Suprapubic skin (tissue), 4 donors: ENCODE measurements at regions not wholly inside any gene's neighbourhood (a gene's known extent, or its start where the extent isn't known, plus 50 kb on each side); places are given as distances from the start of the nearest gene placed in this dataset.

ENCODE experiments used
- POLR2A ChIP-seq, 2 donors: fragments of 450-650 bp; IDR thresholded peaks; one replicate each; pipeline ENCODE4 v1.6.1; 2017; ENCODE audit warnings: antibody characterized with exemption in 2 of 2, mild to moderate bottlenecking in 2 of 2, moderate library complexity in 2 of 2
- POLR2AphosphoS5 ChIP-seq, 3 donors: sonication (generic); formaldehyde crosslinking; IDR thresholded peaks; one replicate each; pipeline ENCODE4 v1.6.1; 2017; ENCODE audit warnings: antibody characterized with exemption in 3 of 3
- TF ChIP-seq, protein P1 (sequence below), 2 donors: fragments of 200-600 bp in 1 of 2; fragments of 450-650 bp in 1 of 2; sonication (generic) in 1 of 2; IDR thresholded peaks; one replicate each; pipeline ENCODE4 v1.5.1; 2016 to 2019; ENCODE audit warnings: antibody characterized with exemption in 2 of 2, mild to moderate bottlenecking in 1 of 2, moderate library complexity in 1 of 2

DNA sequence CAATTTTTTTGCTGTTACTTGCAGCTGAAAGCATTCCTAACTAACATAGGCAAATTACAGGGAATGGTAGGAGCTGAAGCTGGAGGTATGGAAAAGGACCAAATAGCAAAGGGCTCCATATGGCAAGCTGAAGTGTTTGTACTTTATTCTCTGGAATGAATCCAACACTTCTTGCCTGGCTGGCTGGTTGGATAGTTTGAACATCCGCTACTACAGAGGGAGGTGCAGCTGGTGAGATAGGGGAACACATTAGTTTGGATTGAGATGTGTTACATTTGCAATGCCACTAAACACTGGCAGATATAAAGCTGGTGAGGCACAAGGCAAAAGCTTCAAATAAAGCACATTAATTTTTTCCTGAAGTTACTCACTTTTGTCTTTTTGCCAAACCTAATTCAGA, 291.5 kb downstream of the SP3 start:
- TF ChIP-seq, protein P1, sequence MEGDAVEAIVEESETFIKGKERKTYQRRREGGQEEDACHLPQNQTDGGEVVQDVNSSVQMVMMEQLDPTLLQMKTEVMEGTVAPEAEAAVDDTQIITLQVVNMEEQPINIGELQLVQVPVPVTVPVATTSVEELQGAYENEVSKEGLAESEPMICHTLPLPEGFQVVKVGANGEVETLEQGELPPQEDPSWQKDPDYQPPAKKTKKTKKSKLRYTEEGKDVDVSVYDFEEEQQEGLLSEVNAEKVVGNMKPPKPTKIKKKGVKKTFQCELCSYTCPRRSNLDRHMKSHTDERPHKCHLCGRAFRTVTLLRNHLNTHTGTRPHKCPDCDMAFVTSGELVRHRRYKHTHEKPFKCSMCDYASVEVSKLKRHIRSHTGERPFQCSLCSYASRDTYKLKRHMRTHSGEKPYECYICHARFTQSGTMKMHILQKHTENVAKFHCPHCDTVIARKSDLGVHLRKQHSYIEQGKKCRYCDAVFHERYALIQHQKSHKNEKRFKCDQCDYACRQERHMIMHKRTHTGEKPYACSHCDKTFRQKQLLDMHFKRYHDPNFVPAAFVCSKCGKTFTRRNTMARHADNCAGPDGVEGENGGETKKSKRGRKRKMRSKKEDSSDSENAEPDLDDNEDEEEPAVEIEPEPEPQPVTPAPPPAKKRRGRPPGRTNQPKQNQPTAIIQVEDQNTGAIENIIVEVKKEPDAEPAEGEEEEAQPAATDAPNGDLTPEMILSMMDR (IDR thresholded peaks at IDR 0.05) = no peak
- TF ChIP-seq POLR2A (IDR thresholded peaks at IDR 0.05) (no peak), POLR2AphosphoS5 (IDR thresholded peaks at IDR 0.05) (no peak)
